Glomerular endothelial cell (primary cell): ENCODE measurements at regions not wholly inside any gene's neighbourhood (a gene's known extent, or its start where the extent isn't known, plus 50 kb on each side); places are given as distances from the start of the nearest gene placed in this dataset.

ENCODE experiments used
- DNase-seq: peaks from one replicate; pipeline ENCODE4 v3.0.0-alpha.2; 2011; ENCODE audit warnings: low read depth, low spot score; ENCODE audit errors: extremely low read depth

GRCh38 chr3:2036076-2036475 lies 62.6 kb upstream of the CNTN4 start:
- no peak for DNase-seq

- no peak for DNase-seq
Measured at GRCh38 chr3:2041931-2042330, 56.7 kb upstream of the CNTN4 start.
